ENCODE measurements at regions not wholly inside any gene's neighbourhood (a gene's known extent, or its start where the extent isn't known, plus 50 kb on each side); places are given as distances from the start of the nearest gene placed in this dataset.

DNA sequence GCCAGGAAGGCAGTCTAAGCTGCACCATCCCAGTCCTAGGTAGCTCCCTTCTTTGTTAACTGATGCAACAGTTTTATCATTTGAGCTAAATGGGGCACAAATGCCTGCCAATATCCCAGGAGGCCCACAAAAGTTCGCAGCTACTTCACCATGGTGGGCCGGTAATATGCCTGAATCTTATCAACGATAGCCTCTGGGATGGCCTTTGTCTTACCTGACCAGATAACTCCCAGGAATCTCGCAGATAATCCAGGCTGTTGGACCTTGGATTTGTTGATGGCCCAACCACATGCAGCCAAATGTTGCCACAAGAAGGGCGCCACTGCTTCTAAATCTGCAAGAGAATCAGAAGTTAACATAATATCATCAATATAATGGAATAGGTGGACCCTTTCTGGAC, 83.8 kb upstream of the ATP10B start:
- no peaks in the 10 kb centered on the region for H3K79me2 ChIP-seq (ENCODE audit: insufficient read depth)
- in situ Hi-C loops (cut with MboI) = no loop called here
- WGBS, 2 experiments (ENCODE audit: low coverage in 1 of 2, low lambda C conversion rate in 2 of 2, missing lambda C conversion rate in 2 of 2) = 40 to 43% methylated on average over 5 of the region's 5 CpGs
- H3K36me3 ChIP-seq (ENCODE audit: low read depth) = no peaks in the 10 kb centered on the region
- no peak overlapping the region for H3K27ac ChIP-seq
- H3K9ac ChIP-seq = no peak overlapping the region
- no peak overlapping the region for H3K4me2 ChIP-seq (ENCODE audit: unreplicated experiment)
- TF ChIP-seq EZH2phosphoT487 (IDR thresholded peaks at IDR 0.05; ENCODE audit: insufficient read depth, low read depth) = no peak
- no peak for TF ChIP-seq EZH2 (IDR thresholded peaks at IDR 0.05; ENCODE audit: insufficient read depth, poor library complexity, severe bottlenecking)
- no peaks in the 10 kb centered on the region for H3K4me1 ChIP-seq (ENCODE audit: insufficient read depth)
- H3K27me3 ChIP-seq (replicated peaks; ENCODE audit: insufficient read depth) = no peaks in the 10 kb centered on the region
- no peak for DNase-seq
- no peaks in the 10 kb centered on the region for H3F3A ChIP-seq (ENCODE audit: insufficient read depth)
- H2AFZ ChIP-seq = no peak overlapping the region
- H4K20me1 ChIP-seq (ENCODE audit: insufficient read depth) = no peaks in the 10 kb centered on the region
- H3K9me2 ChIP-seq (ENCODE audit: insufficient read depth) = no peaks in the 10 kb centered on the region
- no peaks in the 10 kb centered on the region for H3K9me3 ChIP-seq (ENCODE audit: low read depth)
- H3K4me3 ChIP-seq = no peak overlapping the region

- 21 to 27% methylated on average over 2 of the region's 2 CpGs for WGBS, 2 experiments (ENCODE audit: low coverage in 1 of 2, low lambda C conversion rate in 2 of 2, missing lambda C conversion rate in 2 of 2)
- Histone ChIP-seq H3K4me2 (ENCODE audit: unreplicated experiment) (no peak overlapping the region), H3K36me3 (ENCODE audit: low read depth) (no peaks in the 10 kb centered on the region), H2AFZ (no peak overlapping the region), H3K9ac (no peak overlapping the region), H3K4me1 (ENCODE audit: insufficient read depth) (no peaks in the 10 kb centered on the region), H3F3A (ENCODE audit: insufficient read depth) (no peaks in the 10 kb centered on the region), H3K4me3 (no peak overlapping the region), H3K27me3 (replicated peaks; ENCODE audit: insufficient read depth) (no peaks in the 10 kb centered on the region), H3K9me2 (ENCODE audit: insufficient read depth) (no peaks in the 10 kb centered on the region), H4K20me1 (ENCODE audit: insufficient read depth) (no peaks in the 10 kb centered on the region), H3K9me3 (ENCODE audit: low read depth) (no peaks in the 10 kb centered on the region), H3K79me2 (ENCODE audit: insufficient read depth) (no peaks in the 10 kb centered on the region), H3K27ac (no peak overlapping the region)
- TF ChIP-seq EZH2 (IDR thresholded peaks at IDR 0.05; ENCODE audit: insufficient read depth, poor library complexity, severe bottlenecking) (no peak), EZH2phosphoT487 (IDR thresholded peaks at IDR 0.05; ENCODE audit: insufficient read depth, low read depth) (no peak)
- in situ Hi-C loops (cut with MboI) = no loop called here
- DNase-seq = no peak
Observed at GRCh38 chr5:160931283-160931682, 79.3 kb upstream of the ATP10B start.

DNA sequence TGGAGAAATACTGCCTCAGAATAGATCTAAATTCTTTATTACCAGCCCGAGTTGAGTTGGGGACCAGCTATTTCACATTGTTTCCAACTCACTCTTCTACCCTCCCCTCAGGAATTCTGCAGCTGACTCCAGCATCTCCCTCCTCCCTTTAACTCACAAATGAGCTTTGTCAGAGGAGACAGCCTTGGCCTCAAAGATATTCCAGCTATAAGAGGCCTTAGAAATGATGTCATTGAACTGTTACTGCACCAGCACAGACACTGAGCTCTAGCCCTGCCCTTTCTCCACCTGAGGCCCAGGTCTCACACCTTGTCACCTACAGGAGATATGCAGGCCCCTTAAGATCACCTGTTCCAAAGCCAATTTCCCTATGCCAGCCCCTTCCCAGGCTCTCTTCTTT, 78.4 kb upstream of the ATP10B start:
- Histone ChIP-seq H3K4me3 (no peak overlapping the region), H3K9me2 (ENCODE audit: insufficient read depth) (no peaks in the 10 kb centered on the region), H3K9me3 (ENCODE audit: low read depth) (no peaks in the 10 kb centered on the region), H3K27me3 (replicated peaks; ENCODE audit: insufficient read depth) (no peaks in the 10 kb centered on the region), H2AFZ (no peak overlapping the region), H3F3A (ENCODE audit: insufficient read depth) (no peaks in the 10 kb centered on the region), H3K79me2 (ENCODE audit: insufficient read depth) (no peaks in the 10 kb centered on the region), H3K4me2 (ENCODE audit: unreplicated experiment) (no peak overlapping the region), H3K9ac (no peak overlapping the region), H3K4me1 (ENCODE audit: insufficient read depth) (no peaks in the 10 kb centered on the region), H3K27ac (no peak overlapping the region), H4K20me1 (ENCODE audit: insufficient read depth) (no peaks in the 10 kb centered on the region), H3K36me3 (ENCODE audit: low read depth) (no peaks in the 10 kb centered on the region)
- peak; percentile 2 for DNase-seq
- in situ Hi-C loops (cut with MboI) = no loop called here
- WGBS, 2 experiments (ENCODE audit: low coverage in 1 of 2, low lambda C conversion rate in 2 of 2, missing lambda C conversion rate in 2 of 2) = 3 to 7% methylated on average over 1 of the region's 1 CpG
- TF ChIP-seq EZH2 (IDR thresholded peaks at IDR 0.05; ENCODE audit: insufficient read depth, poor library complexity, severe bottlenecking) (no peak), EZH2phosphoT487 (IDR thresholded peaks at IDR 0.05; ENCODE audit: insufficient read depth, low read depth) (no peak)

DNA sequence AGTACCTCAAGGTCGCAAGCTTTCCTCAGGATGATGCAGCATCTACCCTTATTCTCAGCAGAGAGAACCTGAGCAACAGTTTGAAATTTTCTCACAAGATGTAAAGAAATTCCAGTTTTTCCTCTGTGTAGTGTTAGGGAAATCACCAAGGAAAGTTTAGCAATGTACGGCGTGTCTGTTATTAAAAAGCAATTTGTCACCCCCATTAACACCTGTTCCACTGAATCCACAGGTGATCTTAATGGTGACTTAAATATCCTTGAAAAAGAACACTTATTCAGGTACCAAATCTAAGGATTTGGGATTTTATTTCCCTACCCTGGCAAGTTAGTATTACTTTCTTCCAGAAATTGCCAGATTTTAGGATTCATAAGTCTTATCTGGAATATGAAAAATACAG, 77.9 kb upstream of the ATP10B start:
- Histone ChIP-seq H3K79me2 (ENCODE audit: insufficient read depth) (no peaks in the 10 kb centered on the region), H3K27ac (no peak overlapping the region), H3K9ac (no peak overlapping the region), H3K4me3 (no peak overlapping the region), H3K36me3 (ENCODE audit: low read depth) (no peaks in the 10 kb centered on the region), H3K9me2 (ENCODE audit: insufficient read depth) (no peaks in the 10 kb centered on the region), H3K27me3 (replicated peaks; ENCODE audit: insufficient read depth) (no peaks in the 10 kb centered on the region), H4K20me1 (ENCODE audit: insufficient read depth) (no peaks in the 10 kb centered on the region), H2AFZ (no peak overlapping the region), H3K9me3 (ENCODE audit: low read depth) (no peaks in the 10 kb centered on the region), H3K4me1 (ENCODE audit: insufficient read depth) (no peaks in the 10 kb centered on the region), H3K4me2 (ENCODE audit: unreplicated experiment) (no peak overlapping the region), H3F3A (ENCODE audit: insufficient read depth) (no peaks in the 10 kb centered on the region)
- in situ Hi-C loops (cut with MboI) = no loop called here
- WGBS, 2 experiments (ENCODE audit: low coverage in 1 of 2, low lambda C conversion rate in 2 of 2, missing lambda C conversion rate in 2 of 2) = 50 to 63% methylated on average over 3 of the region's 3 CpGs
- no peak for DNase-seq
- TF ChIP-seq EZH2 (IDR thresholded peaks at IDR 0.05; ENCODE audit: insufficient read depth, poor library complexity, severe bottlenecking) (no peak), EZH2phosphoT487 (IDR thresholded peaks at IDR 0.05; ENCODE audit: insufficient read depth, low read depth) (no peak)

- WGBS, 2 experiments (ENCODE audit: low coverage in 1 of 2, low lambda C conversion rate in 2 of 2, missing lambda C conversion rate in 2 of 2) = 22 to 25% methylated on average over 2 of the region's 2 CpGs
- Histone ChIP-seq H3K9me2 (ENCODE audit: insufficient read depth) (no peaks in the 10 kb centered on the region), H3K27ac (no peak overlapping the region), H3K27me3 (replicated peaks; ENCODE audit: insufficient read depth) (no peaks in the 10 kb centered on the region), H3K4me3 (no peak overlapping the region), H4K20me1 (ENCODE audit: insufficient read depth) (no peaks in the 10 kb centered on the region), H3K36me3 (ENCODE audit: low read depth) (no peaks in the 10 kb centered on the region), H3K9me3 (ENCODE audit: low read depth) (no peaks in the 10 kb centered on the region), H3K4me2 (ENCODE audit: unreplicated experiment) (no peak overlapping the region), H3K9ac (no peak overlapping the region), H3K4me1 (ENCODE audit: insufficient read depth) (no peaks in the 10 kb centered on the region), H3F3A (ENCODE audit: insufficient read depth) (no peaks in the 10 kb centered on the region), H2AFZ (no peak overlapping the region), H3K79me2 (ENCODE audit: insufficient read depth) (no peaks in the 10 kb centered on the region)
- TF ChIP-seq EZH2 (IDR thresholded peaks at IDR 0.05; ENCODE audit: insufficient read depth, poor library complexity, severe bottlenecking) (no peak), EZH2phosphoT487 (IDR thresholded peaks at IDR 0.05; ENCODE audit: insufficient read depth, low read depth) (no peak)
- DNase-seq = no peak
- in situ Hi-C loops (cut with MboI) = no loop called here
Observed at GRCh38 chr5:160929360-160929759, 77.3 kb upstream of the ATP10B start.

Data from GM23248 (cell line).